HL-60 (cell line): ENCODE measurements at regions not wholly inside any gene's neighbourhood (a gene's known extent, or its start where the extent isn't known, plus 50 kb on each side); places are given as distances from the start of the nearest gene placed in this dataset.

ENCODE experiments used
- DNase-seq, 2 experiments: peaks; one replicate each; pipeline ENCODE4 v3.0.0-alpha.2; 2010 to 2020; ENCODE audit warnings: low read depth in 1 of 2, low spot score in 1 of 2
- H3K27ac ChIP-seq: fragments of 250-450 bp; sonication (Bioruptor Pico); replicated peaks from 2 replicates; pipeline ENCODE4 v1.5.1; 2020; ENCODE audit warnings: mild to moderate bottlenecking, moderate library complexity
- H3K27me3 ChIP-seq: fragments of 250-450 bp; sonication (Bioruptor Pico); 2 replicates; pipeline ENCODE4 v1.5.1; 2021; ENCODE audit warnings: mild to moderate bottlenecking, moderate library complexity; ENCODE audit not compliant: insufficient read depth, poor library complexity, severe bottlenecking
- H3K4me3 ChIP-seq: replicated peaks from 2 replicates; pipeline ENCODE4 v1.5.1; 2011; ENCODE audit warnings: mild to moderate bottlenecking, control low read depth, low read length; ENCODE audit not compliant: insufficient read depth
- CTCF ChIP-seq: IDR thresholded peaks from one replicate; pipeline ENCODE4 v1.5.1; 2011; ENCODE audit warnings: low read length, control low read depth, inconsistent platforms; ENCODE audit not compliant: insufficient read depth
- GABPA ChIP-seq: IDR thresholded peaks from 2 replicates; pipeline ENCODE4 v1.6.1; 2012; ENCODE audit warnings: low read depth
- POLR2AphosphoS5 ChIP-seq: IDR thresholded peaks from 2 replicates; pipeline ENCODE4 v1.6.1; 2012; ENCODE audit warnings: low read depth
- REST ChIP-seq: IDR thresholded peaks from 2 replicates; pipeline ENCODE4 v1.6.1; 2012; ENCODE audit warnings: low read depth; ENCODE audit not compliant: insufficient replicate concordance
- SPI1 ChIP-seq: IDR thresholded peaks from 2 replicates; pipeline ENCODE4 v1.6.1; 2012; ENCODE audit warnings: low read depth, mild to moderate bottlenecking, borderline replicate concordance

- TF ChIP-seq GABPA = no peak
- TF ChIP-seq CTCF = no peak
- no peak for TF ChIP-seq POLR2AphosphoS5
- TF ChIP-seq REST = no peak
- TF ChIP-seq SPI1 = no peak
- H3K27ac ChIP-seq = no peak overlapping the region
- DNase-seq = no peak
- H3K4me3 ChIP-seq = no peak overlapping the region
- no peaks in the 10 kb centered on the region for H3K27me3 ChIP-seq
Observed at GRCh38 chr15:31258260-31258659, 68.4 kb upstream of the KLF13 start.

- Histone ChIP-seq H3K27me3 (no peaks in the 10 kb centered on the region), H3K4me3 (no peak overlapping the region), H3K27ac (no peak overlapping the region)
- TF ChIP-seq REST = no peak
- TF ChIP-seq GABPA = no peak
- TF ChIP-seq SPI1 = no peak
- TF ChIP-seq POLR2AphosphoS5 = no peak
- no peak for TF ChIP-seq CTCF
- DNase-seq = no peak
Observed at GRCh38 chr15:31259562-31260252, 66.9 kb upstream of the KLF13 start.

- DNase-seq = no peak
- Histone ChIP-seq H3K27ac (no peak overlapping the region), H3K27me3 (no peaks in the 10 kb centered on the region), H3K4me3 (no peak overlapping the region)
- no peak for TF ChIP-seq GABPA
Observed at GRCh38 chr15:31260646-31261265, 65.9 kb upstream of the KLF13 start.

GRCh38 chr15:31261266-31262142 is 65.1 kb upstream of the KLF13 start:
- no peak overlapping the region for H3K4me3 ChIP-seq
- no peaks in the 10 kb centered on the region for H3K27me3 ChIP-seq
- H3K27ac ChIP-seq = peak overlapping the region; percentile 93; the same call in 1 of the 2 replicates
- TF ChIP-seq REST (no peak), SPI1 (no peak), CTCF (no peak)
- no peak for DNase-seq
